ENCODE measurements at regions not wholly inside any gene's neighbourhood (a gene's known extent, or its start where the extent isn't known, plus 50 kb on each side); places are given as distances from the start of the nearest gene placed in this dataset.
"Not testable (repeated sequence)": the region's sequence is repeated elsewhere in the genome, so short reads cannot be mapped to it uniquely, and the experiment has no call there.

DNA sequence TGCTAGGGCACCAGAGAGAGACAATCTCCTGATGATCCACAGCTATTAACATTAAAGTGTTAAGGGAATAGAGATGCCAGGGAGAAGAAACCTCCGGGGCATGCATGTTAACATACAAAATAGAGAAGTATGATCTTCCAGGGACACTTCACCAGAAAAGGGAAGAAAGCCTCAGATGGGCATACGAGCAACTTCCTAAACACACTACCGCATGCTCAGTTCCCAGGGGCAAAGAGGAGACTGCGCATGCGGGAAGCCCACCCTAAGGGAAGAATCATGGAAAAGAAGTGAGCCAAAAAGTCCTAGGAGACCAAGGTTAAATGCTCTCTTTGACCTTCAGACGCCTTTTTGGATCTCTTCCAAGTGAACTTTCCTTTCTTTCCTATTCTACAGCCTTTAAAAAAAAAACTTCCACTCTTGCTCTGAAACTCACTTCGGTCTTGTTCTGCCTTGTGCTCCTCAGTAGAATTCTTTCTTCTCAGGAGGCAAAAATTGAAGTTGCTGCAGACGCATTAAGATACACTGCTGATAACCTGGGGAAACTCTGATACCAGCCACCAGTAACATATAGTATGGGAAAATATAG lies 1211.3 kb downstream of the REEP3 start:
- no peak for DNase-seq (ENCODE audit: low read depth)

DNA sequence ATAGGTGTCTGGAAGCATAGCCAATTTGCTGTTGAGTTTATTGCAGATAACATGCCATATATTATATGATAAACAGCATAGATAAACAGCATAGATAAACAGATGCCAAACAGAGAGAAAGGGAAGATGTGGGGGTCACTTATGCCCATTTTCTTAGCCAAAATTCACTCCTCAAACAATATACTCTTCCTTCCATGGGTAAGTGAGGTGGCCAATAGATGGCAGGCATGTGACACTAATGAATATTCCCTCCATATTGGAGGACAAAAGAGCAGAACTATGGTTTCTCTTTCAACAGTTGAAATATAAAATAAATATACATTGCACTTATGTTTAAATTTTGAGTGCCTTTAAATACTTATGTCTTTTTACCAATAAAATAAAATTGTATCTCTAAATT lies 1212.8 kb downstream of the REEP3 start:
- no peak for DNase-seq (ENCODE audit: low read depth)

DNA sequence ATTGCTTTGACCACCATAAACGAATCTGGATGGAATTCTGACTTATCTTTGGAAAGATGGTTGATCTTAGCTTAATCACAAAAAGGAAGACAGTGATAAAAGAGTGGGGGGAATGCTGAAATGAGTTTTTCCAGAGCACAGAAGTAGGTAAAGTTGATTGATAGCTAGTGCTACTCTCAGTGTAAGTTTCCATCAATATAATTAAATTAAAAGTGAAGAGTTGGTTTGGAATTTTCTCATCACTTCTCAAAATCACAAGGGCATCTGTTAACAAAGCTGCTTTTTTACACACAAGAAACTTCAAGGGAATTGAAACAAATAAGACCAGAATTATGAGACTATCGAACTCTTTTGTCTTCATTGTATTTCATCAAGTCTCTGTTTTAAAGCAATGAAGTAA lies 1217.3 kb downstream of the REEP3 start:
- DNase-seq (ENCODE audit: low read depth) = no peak

DNA sequence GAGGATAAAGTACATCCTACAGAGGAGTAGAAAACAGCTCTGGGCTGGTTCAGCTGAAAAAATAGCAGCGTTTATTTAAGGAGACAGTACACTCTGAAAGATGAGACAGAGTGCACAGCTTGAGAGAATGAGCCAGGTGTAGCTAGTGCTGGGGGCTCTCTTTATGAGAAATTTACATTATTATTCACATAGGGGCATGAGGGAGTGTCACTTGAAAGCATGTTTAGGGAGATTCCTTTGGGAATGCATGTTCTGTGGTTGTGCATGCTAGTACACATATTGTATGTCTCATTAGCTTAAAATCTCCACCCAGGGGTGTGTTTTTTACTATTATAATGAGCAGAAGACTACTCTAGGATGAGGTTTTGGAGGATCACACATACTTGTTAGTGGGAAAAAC lies 1224.4 kb downstream of the REEP3 start:
- DNase-seq (ENCODE audit: low read depth) = no peak

DNA sequence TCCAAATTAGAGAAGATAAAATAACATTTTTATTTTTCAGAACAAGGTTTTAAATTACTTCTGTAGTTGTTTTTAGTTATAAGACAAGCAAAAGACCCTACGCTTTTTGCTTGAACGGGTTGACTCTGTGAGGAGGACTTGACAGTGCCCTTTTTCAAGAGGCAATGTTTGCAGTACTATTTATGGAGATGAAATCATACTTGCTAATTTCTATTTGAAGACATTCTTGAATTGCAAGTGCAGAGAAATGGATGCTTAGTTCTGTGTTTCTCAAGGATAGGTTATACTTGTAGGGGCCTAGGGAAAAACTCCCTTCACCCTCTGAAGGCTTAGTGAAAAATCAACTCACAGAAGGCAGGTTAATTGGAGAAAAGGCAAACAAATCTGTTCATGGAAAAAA lies 1229.5 kb downstream of the REEP3 start:
- no peak for DNase-seq (ENCODE audit: low read depth)

DNA sequence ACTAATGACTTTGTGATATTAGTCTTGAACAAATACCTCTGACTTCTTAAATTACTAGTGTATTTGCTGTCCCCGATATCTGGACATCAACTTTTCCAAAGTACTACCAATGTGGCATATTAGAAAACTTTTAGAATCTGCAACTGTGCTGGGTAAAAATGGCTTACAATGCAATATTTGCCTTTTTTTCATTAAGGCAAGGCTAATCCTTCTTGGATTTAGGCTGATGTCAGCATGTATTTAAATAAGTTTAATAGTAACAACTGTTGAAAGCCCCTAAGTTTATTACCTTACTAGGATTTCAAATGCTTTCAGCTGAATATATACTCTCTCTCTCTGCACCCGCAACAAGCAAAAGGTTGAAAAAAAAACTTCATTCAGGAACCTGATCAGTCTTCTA lies 1232.3 kb downstream of the REEP3 start:
- DNase-seq (ENCODE audit: low read depth) = no peak

DNA sequence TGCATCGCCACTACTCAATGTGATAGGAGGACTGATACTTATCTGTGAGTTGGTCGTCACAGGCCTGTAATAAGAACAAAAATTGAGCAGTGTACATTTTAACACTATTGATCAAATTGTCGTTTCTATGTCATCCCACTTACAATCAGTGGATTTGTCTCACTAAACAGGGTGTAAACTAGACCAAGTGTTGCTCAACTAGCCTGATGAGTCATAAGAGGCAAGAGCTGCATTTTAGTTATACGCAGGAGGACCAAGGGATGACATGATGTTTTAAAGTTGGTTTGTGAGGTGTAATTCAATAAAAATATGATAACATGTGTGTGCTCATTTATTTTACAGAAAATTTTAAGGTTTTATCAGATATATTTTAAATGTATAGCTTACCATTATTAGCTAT lies 1239.2 kb downstream of the REEP3 start:
- DNase-seq (ENCODE audit: low read depth) = no peak

DNA sequence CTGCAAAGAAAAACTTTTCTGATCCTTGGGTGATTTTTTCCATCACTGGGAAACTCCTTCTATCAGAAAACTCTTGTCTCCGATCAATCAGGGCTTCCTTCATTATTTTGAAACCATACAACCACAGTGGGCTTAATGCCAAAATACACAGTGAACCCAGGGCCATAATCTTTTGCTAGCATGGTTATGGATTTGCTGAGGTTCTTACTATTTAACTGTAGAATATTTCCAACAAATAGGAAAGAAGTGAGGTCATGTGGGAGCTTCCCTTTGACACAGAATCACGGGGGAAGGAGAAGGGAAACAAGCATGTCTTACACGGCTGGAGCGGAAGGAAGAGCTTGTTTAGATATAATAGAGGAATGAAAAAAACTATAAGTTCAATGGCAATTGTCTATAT lies 1241.7 kb downstream of the REEP3 start:
- no peak for DNase-seq (ENCODE audit: low read depth)

DNA sequence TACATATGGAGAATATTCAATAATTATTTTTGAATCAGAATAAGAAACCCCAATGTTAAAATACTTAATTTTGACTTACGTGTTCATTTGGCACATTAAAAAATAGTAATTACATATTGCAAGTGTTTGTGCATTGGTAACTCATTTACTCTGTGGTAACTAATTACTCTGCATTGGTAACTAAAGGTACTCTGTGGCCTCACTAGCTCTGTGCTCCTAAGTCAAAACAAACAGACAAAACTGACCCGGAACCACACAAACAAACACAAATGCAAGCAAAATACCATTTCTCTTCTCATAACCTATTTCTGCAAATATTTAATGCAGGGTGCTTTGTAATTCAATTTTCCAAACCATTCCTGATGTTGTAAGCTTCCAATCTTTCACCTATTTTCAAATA lies 1244.3 kb downstream of the REEP3 start:
- DNase-seq (ENCODE audit: low read depth) = no peak

DNA sequence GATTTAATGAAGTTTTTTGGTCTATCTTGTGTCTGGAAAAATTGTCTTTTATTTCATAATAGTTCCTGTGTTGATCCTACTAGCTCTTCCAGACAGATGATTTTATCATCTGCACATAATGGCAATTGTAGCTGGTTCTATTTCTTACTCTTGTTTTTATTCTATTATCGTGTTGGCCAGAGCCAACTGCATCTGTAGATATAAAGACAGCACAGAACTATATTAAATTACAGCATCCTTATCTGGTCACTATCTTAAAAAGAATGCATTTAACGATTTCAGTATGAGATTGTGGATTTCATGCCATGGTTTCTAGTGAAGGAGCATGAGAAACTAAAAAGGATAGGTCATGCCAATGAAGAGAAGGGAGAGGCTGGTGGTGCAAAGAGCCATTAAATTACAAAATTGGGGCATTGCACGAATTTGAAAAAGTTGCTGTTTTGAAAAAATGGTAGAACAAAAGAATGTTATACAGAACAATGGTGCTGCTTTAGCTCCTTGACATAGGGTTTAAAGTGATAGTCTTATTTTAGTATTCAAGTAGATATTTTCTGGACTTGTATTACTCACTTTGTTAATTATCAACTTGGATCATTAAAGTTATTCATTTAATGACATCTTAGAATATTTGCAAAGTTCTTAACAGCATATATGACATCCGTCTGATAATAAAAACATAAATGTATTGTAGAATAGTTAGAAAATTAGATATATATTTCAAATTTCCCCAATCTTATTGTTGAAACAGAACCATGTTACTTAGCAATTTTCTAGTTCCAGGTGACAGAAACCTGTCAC lies 1250.3 kb downstream of the REEP3 start:
- DNase-seq (ENCODE audit: low read depth) = no peak

DNA sequence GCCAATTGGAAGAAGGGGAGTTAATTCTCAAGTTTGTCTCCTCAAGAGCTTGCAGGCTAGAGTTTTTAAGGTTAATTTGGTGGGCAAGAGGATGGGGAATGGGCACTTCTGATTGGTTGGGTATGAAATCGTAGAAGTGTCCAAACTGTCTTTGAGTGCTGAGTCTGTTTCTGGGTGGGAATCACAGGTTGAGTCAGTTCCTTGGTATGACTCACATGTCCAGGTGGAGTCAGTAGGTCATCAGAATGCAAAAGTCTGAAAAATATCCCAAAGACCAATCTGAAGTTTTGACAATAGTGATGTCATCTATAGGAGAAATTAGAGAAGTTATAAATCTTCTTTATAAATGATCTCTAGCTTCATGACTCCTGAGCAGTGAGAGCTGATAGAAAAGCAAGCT lies 1252.2 kb downstream of the REEP3 start:
- no peak for DNase-seq (ENCODE audit: low read depth)

DNA sequence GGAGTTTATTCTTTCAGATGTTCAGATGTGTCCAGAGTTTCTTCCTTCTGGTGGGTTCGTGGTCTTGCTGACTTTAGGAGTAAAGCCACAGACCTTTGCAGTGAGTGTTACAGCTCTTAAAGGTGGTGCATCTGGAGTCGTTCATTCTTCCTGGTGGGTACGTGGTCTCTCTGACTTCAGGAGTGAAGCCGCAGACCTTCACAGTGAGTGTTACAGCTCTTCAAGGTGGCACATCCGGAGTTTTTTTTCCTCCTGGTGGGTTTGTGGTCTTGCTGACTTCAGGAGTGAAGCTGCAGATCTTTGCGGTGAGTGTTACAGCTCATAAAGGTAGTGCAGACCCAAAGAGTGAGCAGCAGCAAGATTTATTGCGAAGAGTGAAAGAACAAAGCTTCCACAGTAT lies 1263.2 kb downstream of the REEP3 start:
- DNase-seq (ENCODE audit: low read depth) = not testable (repeated sequence)

DNA sequence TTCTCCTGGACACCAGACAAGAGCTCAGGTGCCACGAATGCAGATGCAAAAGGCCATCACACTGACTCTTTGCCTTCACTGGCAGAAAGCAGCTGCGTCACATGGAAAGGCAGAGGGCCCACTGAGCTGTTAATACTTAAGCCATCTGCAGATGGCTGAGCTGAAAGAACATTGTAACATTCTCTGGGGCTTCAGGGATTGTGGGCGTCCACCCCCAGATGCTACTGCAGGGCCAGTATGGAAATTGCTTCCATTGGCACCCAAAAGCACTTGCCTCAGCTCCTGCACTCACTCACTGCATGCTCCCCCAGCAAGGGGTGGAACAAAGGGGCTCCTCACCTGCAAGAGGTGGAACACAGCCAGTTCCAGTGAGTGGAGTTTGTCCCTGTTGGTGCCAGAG lies 1264.6 kb downstream of the REEP3 start:
- no peak for DNase-seq (ENCODE audit: low read depth)

DNA sequence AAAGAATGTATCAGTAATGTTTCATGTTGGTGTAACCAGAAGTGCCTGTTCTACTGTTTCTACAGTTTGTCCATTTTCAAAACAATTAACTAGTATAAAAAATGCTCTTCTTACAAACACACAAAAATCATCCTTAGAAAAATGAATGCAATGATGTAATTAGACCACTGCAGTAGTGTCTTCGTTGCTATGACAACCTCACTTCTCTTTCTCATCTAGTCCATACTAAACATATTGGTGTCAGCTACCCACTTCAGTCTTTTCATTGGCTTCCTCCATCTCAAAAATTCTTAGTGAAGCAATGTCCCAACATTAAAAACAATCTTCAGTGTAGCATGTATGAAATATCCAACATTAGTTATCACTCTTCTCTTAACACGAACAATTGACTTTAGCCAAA lies 1265.8 kb downstream of the REEP3 start:
- no peak for DNase-seq (ENCODE audit: low read depth)

DNA sequence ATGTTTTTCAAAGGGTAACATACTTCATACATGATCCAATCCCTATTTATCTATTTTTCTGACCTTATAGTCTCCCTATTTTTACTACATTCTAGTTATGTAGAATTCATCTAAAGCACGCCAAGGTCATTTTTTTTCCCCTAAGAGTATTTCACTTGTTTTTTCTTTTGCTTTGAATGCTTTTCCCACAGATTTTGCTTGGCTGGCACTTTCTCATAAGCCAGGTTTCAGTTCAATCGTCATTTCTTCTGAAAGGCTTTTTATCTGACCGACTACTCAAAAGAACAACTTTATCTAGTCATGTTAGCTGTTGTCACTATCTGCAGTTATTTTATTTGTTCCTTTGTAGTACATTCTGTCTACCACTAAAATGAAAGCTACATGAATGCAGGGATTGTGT lies 1274.6 kb downstream of the REEP3 start:
- DNase-seq (ENCODE audit: low read depth) = no peak

DNA sequence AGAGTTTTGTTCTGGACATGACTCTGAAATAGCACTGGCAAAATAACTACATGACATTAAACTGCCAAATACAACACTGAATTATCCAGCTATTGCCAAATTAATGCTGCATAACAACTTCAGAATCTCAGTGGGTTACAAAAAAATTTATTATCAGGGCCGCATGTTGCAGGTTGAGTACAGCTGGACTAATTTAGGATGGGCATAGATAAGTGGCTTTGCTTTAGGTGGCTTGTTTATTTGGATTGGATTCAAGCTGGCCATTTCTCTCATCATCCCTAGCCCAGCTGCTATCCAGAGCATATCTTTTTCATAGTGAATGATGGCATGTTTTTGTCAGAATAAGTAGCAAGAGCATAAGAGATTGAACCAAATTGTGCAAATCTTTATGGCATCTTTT lies 1277.1 kb downstream of the REEP3 start:
- no peak for DNase-seq (ENCODE audit: low read depth)

DNA sequence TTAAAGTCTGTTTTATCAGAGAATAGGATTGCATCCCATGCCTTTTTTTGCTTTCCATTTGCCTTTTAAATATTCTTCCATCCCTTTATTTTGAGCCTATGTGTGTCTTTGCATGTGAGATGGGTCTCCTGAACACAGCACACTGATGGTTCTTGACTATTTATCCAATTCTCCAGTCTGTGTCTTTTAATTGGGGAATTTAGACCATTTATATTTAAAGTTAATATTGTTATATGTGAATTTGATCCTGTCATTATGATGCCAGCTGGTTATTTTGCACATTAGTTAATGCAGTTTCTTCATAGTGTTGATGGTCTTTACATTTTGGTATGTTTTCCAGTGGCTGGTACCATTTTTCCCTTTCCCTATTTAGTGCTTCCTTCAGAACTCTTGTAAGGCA lies 1287.0 kb downstream of the REEP3 start:
- DNase-seq (ENCODE audit: low read depth) = not testable (repeated sequence)

DNA sequence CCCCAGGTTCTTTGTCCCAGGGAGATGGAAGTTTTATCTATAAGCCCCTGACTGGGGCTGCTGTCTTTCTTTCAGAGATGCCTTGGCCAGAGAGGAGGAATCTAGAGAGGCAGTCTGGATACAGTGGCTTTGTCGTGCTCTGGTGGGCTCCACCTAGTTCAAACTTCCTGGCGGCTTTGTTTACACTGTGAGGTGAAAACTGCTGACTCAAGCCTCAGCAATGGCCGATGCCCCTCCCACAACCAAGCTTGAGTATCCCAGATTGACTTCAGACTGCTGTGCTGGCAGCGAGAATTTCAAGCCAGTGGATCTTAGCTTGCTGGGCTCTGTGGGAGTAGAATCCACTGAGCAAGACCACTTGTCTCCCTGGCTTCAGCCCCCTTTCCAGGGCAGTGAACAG lies 1288.8 kb downstream of the REEP3 start:
- DNase-seq (ENCODE audit: low read depth) = not testable (repeated sequence)

DNA sequence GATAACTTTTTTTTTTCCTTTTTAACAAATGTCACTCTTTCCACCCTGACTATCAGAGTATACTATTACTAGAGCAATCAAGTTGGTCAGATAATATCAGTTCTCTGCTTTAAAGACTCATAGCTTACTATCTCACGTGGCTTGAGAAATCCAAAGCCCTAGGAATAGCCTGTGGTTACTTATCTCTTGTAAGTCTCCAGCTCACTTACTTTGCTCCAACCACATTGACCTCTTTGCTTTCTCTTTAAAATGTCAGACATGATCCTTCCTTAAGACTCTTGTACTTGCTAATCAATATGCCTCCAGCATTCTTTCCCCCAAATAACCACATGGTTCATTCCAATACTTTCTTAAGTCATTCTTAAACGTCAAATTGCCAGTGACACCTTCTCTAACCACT lies 1292.2 kb downstream of the REEP3 start:
- no peak for DNase-seq (ENCODE audit: low read depth)

DNA sequence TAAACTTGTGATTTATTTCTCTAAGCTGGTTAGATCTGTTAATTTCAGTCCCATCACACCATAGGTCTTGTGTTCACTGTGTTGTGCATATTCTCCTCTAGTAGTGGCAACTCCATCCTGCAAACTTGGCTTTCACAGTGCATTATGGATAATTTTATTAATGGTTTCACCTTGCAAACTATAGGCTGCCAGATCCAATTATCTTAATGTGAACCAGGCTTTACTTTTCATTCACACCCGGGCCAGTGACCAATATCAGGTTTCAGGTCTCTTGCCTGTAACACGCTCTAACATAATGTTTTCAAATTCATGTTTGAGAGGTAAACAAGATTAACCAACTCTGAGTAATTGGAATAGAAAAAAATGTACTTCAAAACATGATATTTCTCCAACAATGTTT lies 1293.0 kb downstream of the REEP3 start:
- no peak for DNase-seq (ENCODE audit: low read depth)

DNA sequence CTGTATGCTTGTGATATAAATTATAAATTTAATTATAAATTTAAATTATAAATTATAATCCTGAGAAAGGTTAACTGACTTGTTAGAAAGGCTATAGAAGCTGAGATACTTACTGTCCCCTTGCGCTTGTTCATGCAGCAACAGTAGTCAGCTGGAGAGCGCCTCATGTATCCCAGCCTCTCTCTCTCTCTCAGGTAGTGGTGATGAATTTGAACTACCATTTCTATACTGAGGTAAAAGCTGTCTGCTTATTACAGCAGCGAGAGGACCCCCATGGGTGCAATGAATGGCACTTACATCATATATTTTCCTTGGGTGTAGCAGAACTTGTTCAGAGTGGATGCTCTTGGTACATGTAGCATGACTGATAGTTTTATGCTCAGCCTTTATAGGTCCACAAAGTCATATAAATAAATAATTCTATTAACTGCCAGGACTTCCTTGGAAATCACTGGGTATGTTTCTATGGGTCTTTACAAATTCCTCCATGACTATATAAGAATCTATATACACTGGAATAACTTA lies 1308.7 kb downstream of the REEP3 start:
- DNase-seq (ENCODE audit: low read depth) = no peak

DNA sequence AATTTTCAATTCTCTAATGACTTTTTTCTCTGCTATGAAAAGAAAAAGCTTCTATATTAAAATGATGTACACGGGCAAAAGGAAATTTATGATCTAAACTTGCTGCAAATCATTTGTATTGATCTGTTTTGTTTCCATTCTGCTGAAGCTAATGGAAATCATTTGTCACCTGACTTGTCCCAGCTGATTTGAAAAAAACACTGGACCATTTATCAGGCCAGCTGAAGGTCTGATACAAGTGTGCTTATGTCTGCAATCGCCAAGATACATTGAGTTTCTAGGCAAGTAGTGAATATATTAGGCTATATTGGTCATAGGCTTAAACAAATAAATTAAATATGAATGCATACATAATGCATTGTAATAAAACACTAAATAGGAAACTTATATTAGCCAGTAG lies 1309.7 kb downstream of the REEP3 start:
- DNase-seq (ENCODE audit: low read depth) = no peak

DNA sequence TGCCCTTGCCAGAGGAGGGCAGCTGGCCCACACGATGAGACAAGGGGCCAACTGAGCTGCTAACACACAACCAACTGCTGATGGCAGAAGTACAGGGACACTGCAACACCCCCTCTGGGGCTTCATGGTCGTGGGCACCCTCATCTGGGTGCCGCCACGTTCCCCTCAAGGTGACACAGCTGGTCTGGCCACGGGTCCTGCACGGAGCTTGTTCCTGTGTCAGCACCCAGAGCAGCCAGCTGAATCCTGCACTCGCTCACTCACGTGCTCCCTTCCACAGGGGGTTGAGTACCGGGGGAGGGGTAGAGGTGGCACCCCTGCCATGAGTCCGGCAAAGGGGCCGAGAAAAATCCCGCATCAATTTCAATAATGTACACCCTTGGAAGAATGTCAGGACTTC lies 1319.1 kb downstream of the REEP3 start:
- no peak for DNase-seq (ENCODE audit: low read depth)

DNA sequence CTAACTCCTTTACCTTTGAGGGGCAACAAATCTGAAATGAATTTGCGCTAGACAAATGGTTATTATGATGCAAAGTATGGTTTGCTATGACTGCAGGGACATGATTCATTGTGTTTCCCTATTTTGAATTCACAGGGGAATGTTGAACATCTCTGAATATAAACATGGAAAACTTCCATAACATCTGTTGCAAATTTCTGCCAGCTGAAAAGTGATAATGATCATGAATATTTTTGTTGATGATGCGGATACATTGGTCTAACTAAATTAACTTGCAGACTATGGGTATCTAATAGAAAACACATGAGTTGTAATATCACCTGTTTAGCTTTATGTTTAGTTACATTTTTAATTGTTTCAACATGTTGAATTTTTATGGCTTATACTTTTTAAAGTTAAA lies 1325.5 kb downstream of the REEP3 start:
- DNase-seq (ENCODE audit: low read depth) = no peak
